GM06990 (cell line): ENCODE measurements at regions not wholly inside any gene's neighbourhood (a gene's known extent, or its start where the extent isn't known, plus 50 kb on each side); places are given as distances from the start of the nearest gene placed in this dataset.

Experiments
- DNase-seq: peaks from one replicate; pipeline ENCODE4 v3.0.0-alpha.2; 2011; ENCODE audit not compliant: insufficient read length; ENCODE audit errors: extremely low read depth
- H3K27me3 ChIP-seq: replicated peaks from 2 replicates; pipeline ENCODE4 v1.6.0; 2011; ENCODE audit warnings: low read length; ENCODE audit not compliant: control insufficient read depth, insufficient read depth
- H3K36me3 ChIP-seq: 2 replicates; pipeline ENCODE4 v1.5.1; 2011; ENCODE audit warnings: low read length; ENCODE audit not compliant: control insufficient read depth, insufficient read depth
- H3K4me3 ChIP-seq: replicated peaks from 2 replicates; pipeline ENCODE4 v1.5.1; 2011; ENCODE audit warnings: low read depth, mild to moderate bottlenecking, control low read depth, low read length
- TF ChIP-seq, protein P1 (sequence below): IDR thresholded peaks from 2 replicates; pipeline ENCODE4 v1.5.1; 2011; ENCODE audit warnings: low read length, control low read depth, mild to moderate bottlenecking, inconsistent platforms; ENCODE audit not compliant: insufficient read depth, poor library complexity, severe bottlenecking

DNA sequence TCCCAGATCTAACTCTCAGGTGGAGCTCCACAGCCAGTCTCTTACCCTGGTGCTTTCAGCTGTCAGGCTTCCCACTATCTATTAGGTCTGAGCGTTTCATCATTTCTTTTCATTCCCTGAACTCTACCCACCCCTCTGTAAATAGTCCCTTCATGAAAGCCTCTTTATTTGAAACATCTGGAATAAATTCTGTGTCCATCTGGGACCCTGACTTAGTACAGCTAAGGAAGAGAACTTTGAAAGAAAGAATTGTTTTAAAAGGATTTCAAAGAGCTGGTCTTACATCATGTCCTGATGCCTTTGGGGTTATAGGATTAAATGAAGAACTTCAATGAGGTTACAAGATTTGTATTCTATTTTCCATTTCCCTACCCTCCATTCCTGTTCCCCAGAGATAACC, 388.5 kb upstream of the CA10 start:
- TF ChIP-seq, protein P1, sequence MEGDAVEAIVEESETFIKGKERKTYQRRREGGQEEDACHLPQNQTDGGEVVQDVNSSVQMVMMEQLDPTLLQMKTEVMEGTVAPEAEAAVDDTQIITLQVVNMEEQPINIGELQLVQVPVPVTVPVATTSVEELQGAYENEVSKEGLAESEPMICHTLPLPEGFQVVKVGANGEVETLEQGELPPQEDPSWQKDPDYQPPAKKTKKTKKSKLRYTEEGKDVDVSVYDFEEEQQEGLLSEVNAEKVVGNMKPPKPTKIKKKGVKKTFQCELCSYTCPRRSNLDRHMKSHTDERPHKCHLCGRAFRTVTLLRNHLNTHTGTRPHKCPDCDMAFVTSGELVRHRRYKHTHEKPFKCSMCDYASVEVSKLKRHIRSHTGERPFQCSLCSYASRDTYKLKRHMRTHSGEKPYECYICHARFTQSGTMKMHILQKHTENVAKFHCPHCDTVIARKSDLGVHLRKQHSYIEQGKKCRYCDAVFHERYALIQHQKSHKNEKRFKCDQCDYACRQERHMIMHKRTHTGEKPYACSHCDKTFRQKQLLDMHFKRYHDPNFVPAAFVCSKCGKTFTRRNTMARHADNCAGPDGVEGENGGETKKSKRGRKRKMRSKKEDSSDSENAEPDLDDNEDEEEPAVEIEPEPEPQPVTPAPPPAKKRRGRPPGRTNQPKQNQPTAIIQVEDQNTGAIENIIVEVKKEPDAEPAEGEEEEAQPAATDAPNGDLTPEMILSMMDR = no peak
- Histone ChIP-seq H3K27me3 (no peaks in the 10 kb centered on the region), H3K36me3 (no peaks in the 10 kb centered on the region), H3K4me3 (no peak overlapping the region)
- no peak for DNase-seq

DNA sequence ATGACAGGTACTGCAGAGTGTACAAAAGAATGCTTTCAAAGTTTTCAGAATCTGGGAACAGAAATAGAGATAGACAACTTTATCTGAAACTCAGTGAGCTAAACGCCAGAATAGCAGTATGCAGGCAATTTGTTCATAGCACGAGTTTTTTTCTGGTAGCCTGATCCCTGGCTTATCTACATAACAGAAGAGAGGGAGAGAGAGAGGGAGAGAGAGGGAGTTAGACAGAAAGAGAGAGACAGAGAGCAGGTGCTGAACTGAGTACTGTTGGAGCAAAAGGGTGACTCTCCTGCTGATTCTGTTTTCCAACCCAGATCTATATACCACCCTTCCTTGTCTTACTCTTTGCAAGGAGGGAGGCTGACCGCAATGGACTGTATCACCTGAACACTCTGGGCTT, 388.0 kb upstream of the CA10 start:
- Histone ChIP-seq H3K27me3 (no peaks in the 10 kb centered on the region), H3K36me3 (no peaks in the 10 kb centered on the region), H3K4me3 (no peak overlapping the region)
- TF ChIP-seq, protein P1 = no peak
- no peak for DNase-seq

DNA sequence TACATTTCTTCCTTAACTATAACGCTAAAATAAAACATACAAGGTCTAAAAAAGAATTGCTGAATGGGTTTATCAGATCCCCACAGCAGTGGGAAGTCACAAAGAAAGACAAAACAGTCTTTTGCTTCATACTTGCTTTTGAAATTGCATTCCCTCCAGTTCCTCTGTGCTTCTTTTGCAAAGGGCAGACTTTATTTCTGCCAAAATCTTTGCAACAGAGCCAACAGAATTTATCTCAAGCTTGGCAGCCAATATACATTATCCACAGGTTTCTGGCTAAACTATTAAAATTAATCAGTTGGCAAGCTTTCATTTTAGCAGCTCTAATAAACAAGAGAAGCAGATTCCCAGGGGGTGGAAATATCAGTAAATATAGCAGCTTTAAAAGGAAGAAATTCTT, 378.9 kb upstream of the CA10 start:
- DNase-seq = no peak
- TF ChIP-seq, protein P1 = no peak
- Histone ChIP-seq H3K27me3 (no peaks in the 10 kb centered on the region), H3K4me3 (no peak overlapping the region), H3K36me3 (no peaks in the 10 kb centered on the region)

DNA sequence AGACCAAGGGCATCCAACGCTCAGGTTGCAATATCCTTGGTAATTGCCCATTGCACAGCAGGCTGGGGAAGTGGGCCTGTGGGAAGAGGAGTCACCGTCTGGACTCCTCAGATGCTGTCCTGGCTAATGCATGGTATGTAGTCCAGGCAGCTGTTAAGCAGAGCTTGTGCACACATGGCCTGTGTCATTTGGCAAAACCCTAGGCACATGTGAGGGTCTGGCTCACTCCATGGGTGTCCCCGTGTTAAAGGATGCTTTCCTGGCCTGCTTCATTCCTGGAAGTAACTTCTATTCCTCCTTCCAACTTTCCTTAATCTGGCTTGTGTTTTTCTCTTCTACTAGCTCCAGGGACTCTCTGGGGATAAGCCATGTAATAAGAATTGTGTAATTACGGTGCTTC, 378.0 kb upstream of the CA10 start:
- Histone ChIP-seq H3K36me3 (no peaks in the 10 kb centered on the region), H3K27me3 (no peaks in the 10 kb centered on the region), H3K4me3 (no peak overlapping the region)
- TF ChIP-seq, protein P1 = no peak
- no peak for DNase-seq

DNA sequence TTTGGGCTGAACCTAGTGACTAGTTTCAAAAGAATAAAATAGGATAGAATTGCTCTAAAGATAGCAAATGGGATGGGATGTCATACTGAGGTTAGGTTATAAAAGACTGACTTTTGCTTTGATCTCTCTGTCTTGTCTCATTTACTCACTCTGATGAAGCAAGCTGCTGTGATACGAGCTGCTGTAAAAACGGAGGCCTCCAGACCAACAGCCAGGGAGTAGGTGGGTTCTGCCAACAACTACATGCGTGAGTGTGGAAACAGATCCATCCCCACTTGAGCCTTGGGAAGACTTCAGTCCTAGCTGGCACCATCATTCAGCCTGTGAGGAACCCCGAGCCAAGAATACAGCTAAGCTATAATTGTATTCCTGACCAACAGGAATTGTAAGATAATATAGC, 373.9 kb upstream of the CA10 start:
- no peaks in the 10 kb centered on the region for H3K27me3 ChIP-seq
- H3K4me3 ChIP-seq = no peak overlapping the region
- H3K36me3 ChIP-seq = no peaks in the 10 kb centered on the region
- TF ChIP-seq, protein P1 = no peak
- DNase-seq = no peak

DNA sequence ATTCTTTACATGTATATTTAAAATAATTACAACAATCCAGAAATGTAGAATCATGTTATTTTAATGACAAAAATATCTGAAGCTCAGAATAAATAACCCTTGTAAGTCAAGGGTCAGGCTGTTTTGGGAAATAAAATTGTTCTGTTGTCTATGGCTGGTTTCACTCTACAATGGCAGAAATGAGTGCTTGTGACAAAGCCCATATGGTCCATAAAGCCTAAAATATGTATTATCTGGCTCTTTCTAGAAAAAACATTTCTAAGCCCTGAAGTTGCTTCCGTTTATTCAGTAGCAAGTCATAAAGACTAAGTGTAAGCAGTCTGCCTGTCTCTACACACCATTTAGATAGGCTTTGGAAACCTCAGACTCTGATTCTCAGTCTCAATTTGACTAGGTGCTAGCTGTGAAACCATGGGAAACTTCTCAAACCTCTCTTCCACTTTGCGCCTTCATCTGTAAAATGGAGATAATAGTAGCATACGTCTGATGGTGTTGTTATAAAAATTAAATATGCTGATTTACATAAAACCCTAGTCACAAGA, 365.7 kb upstream of the CA10 start:
- TF ChIP-seq, protein P1 = no peak
- no peak for DNase-seq
- Histone ChIP-seq H3K27me3 (no peaks in the 10 kb centered on the region), H3K36me3 (no peaks in the 10 kb centered on the region), H3K4me3 (no peak overlapping the region)
